Thymus (tissue), 11 donors: ENCODE measurements at regions not wholly inside any gene's neighbourhood (a gene's known extent, or its start where the extent isn't known, plus 50 kb on each side); places are given as distances from the start of the nearest gene placed in this dataset.

Experiments used
- DNase-seq, 9 donors: peaks; one replicate each; pipeline ENCODE4 v3.0.0-alpha.2; 2013; ENCODE audit warnings: low spot score in 9 of 9, low read depth in 6 of 9, missing footprints in 1 of 9
- H3K27ac ChIP-seq, 2 donors: one replicate each; pipeline ENCODE4 v1.5.1; 2013; ENCODE audit warnings: control low read depth in 1 of 2, low read depth in 1 of 2, low read length in 1 of 2, mild to moderate bottlenecking in 1 of 2, moderate library complexity in 1 of 2
- H3K27me3 ChIP-seq, 2 donors: one replicate each; pipeline ENCODE4 v1.5.1; 2013; ENCODE audit warnings: low read length in 1 of 2; ENCODE audit not compliant: control insufficient read depth in 2 of 2, insufficient read depth in 1 of 2
- H3K36me3 ChIP-seq, 2 donors: one replicate each; pipeline ENCODE4 v1.5.1; 2013; ENCODE audit warnings: low read length in 1 of 2, mild to moderate bottlenecking in 1 of 2, moderate library complexity in 1 of 2; ENCODE audit not compliant: control insufficient read depth in 2 of 2, insufficient read depth in 2 of 2
- H3K4me1 ChIP-seq, 2 donors: one replicate each; pipeline ENCODE4 v1.5.1; 2013; ENCODE audit warnings: low read length in 2 of 2; ENCODE audit not compliant: control insufficient read depth in 2 of 2, insufficient read depth in 2 of 2
- H3K4me3 ChIP-seq, 2 donors: one replicate each; pipeline ENCODE4 v1.5.1; 2013; ENCODE audit warnings: low read length in 2 of 2, control low read depth in 1 of 2, mild to moderate bottlenecking in 1 of 2
- H3K9me3 ChIP-seq, 2 donors: one replicate each; pipeline ENCODE4 v1.5.1; 2013; ENCODE audit warnings: low read length in 1 of 2, mild to moderate bottlenecking in 1 of 2; ENCODE audit not compliant: control insufficient read depth in 2 of 2, insufficient read depth in 1 of 2
- WGBS: extraction: QIAGEN DNeasy Blood & Tissue Kit; methylation state at CpG from one replicate; pipeline ENCODE4 v1.1.7; 2013; 5-methylcytosine and 5-hydroxymethylcytosine counted together
- donor health status: healthy.

GRCh38 chr7:50872437-50872836 is 89.7 kb upstream of the GRB10 start:
- Histone ChIP-seq H3K4me1 (no peaks in the 10 kb centered on the region), H3K4me3 (no peak overlapping the region), H3K27me3 (no peaks in the 10 kb centered on the region), H3K27ac (no peak overlapping the region), H3K9me3 (no peaks in the 10 kb centered on the region), H3K36me3 (no peaks in the 10 kb centered on the region)
- WGBS = 98% methylated on average over 4 of the region's 4 CpGs
- DNase-seq = no peak

- Histone ChIP-seq H3K4me3 (no peak overlapping the region), H3K4me1 (no peaks in the 10 kb centered on the region)
- WGBS = 93% methylated on average over 5 of the region's 5 CpGs
These were observed 86.5 kb upstream of the GRB10 start for GRCh38 chr7:50869108-50869725.

GRCh38 chr7:50868426-50869100 is 85.9 kb upstream of the GRB10 start:
- no peak for DNase-seq
- H3K4me1 ChIP-seq = no peaks in the 10 kb centered on the region
- H3K27me3 ChIP-seq = no peaks in the 10 kb centered on the region
- no peaks in the 10 kb centered on the region for H3K9me3 ChIP-seq
- WGBS = 86% methylated on average over 3 of the region's 3 CpGs
- no peak overlapping the region for H3K27ac ChIP-seq
- H3K4me3 ChIP-seq = no peak overlapping the region
- no peaks in the 10 kb centered on the region for H3K36me3 ChIP-seq

More at GRCh38 chr7:50869108-50869725, 86.5 kb upstream of the GRB10 start:
- Histone ChIP-seq H3K27me3 (no peaks in the 10 kb centered on the region), H3K9me3 (no peaks in the 10 kb centered on the region), H3K27ac (no peak overlapping the region), H3K36me3 (no peaks in the 10 kb centered on the region)
- DNase-seq = no peak

- H3K36me3 ChIP-seq = no peaks in the 10 kb centered on the region
- DNase-seq = no peak
- WGBS = 91% methylated on average over 4 of the region's 4 CpGs
- no peak overlapping the region for H3K27ac ChIP-seq
- H3K4me3 ChIP-seq = no peak overlapping the region
- H3K27me3 ChIP-seq = no peaks in the 10 kb centered on the region
- no peaks in the 10 kb centered on the region for H3K4me1 ChIP-seq
- H3K9me3 ChIP-seq = no peaks in the 10 kb centered on the region
These were observed 84.3 kb upstream of the GRB10 start for GRCh38 chr7:50867034-50867356.

- WGBS = 94% methylated on average over 11 of the region's 11 CpGs
- H3K4me3 ChIP-seq = no peak overlapping the region
- no peaks in the 10 kb centered on the region for H3K36me3 ChIP-seq
- no peaks in the 10 kb centered on the region for H3K9me3 ChIP-seq
- DNase-seq = no peak
- no peak overlapping the region for H3K27ac ChIP-seq
- no peaks in the 10 kb centered on the region for H3K27me3 ChIP-seq
- no peaks in the 10 kb centered on the region for H3K4me1 ChIP-seq
These were observed 83.8 kb upstream of the GRB10 start for GRCh38 chr7:50866343-50867033.

- Histone ChIP-seq H3K36me3 (no peaks in the 10 kb centered on the region), H3K9me3 (no peaks in the 10 kb centered on the region), H3K4me1 (no peaks in the 10 kb centered on the region), H3K27ac (no peak overlapping the region), H3K27me3 (no peaks in the 10 kb centered on the region), H3K4me3 (no peak overlapping the region)
- DNase-seq = no peak
- 91% methylated on average over 5 of the region's 5 CpGs for WGBS
These were observed 82.8 kb upstream of the GRB10 start for GRCh38 chr7:50865450-50865849.

GRCh38 chr7:50864694-50865093 is 82.0 kb upstream of the GRB10 start:
- 89% methylated on average over 4 of the region's 4 CpGs for WGBS
- no peak overlapping the region for H3K4me3 ChIP-seq
- no peak for DNase-seq

GRCh38 chr7:50863053-50863452 is 80.4 kb upstream of the GRB10 start:
- no peaks in the 10 kb centered on the region for H3K27me3 ChIP-seq
- WGBS = 73% methylated on average over 3 of the region's 3 CpGs
- no peak overlapping the region for H3K27ac ChIP-seq
- no peak overlapping the region for H3K4me3 ChIP-seq
- H3K36me3 ChIP-seq = no peaks in the 10 kb centered on the region
- no peak for DNase-seq
- H3K4me1 ChIP-seq = no peaks in the 10 kb centered on the region
- H3K9me3 ChIP-seq = no peaks in the 10 kb centered on the region

More at GRCh38 chr7:50864694-50865093, 82.0 kb upstream of the GRB10 start:
- no peaks in the 10 kb centered on the region for H3K9me3 ChIP-seq
- no peak overlapping the region for H3K27ac ChIP-seq
- H3K4me1 ChIP-seq = no peaks in the 10 kb centered on the region
- no peaks in the 10 kb centered on the region for H3K27me3 ChIP-seq
- no peaks in the 10 kb centered on the region for H3K36me3 ChIP-seq

- DNase-seq = no peak
- Histone ChIP-seq H3K27ac (no peak overlapping the region), H3K9me3 (no peaks in the 10 kb centered on the region), H3K4me3 (no peak overlapping the region), H3K27me3 (no peaks in the 10 kb centered on the region), H3K4me1 (no peaks in the 10 kb centered on the region), H3K36me3 (no peaks in the 10 kb centered on the region)
- WGBS = 93% methylated on average over 1 of the region's 1 CpG
These were observed 79.6 kb upstream of the GRB10 start for GRCh38 chr7:50862302-50862701.
